NB4 (cell line): ENCODE measurements at regions not wholly inside any gene's neighbourhood (a gene's known extent, or its start where the extent isn't known, plus 50 kb on each side); places are given as distances from the start of the nearest gene placed in this dataset.
"Not testable (repeated sequence)": the region's sequence is repeated elsewhere in the genome, so short reads cannot be mapped to it uniquely, and the experiment has no call there.

Experiments used
- MYC ChIP-seq: IDR thresholded peaks from 2 replicates; pipeline ENCODE4 v1.6.1; 2011; ENCODE audit warnings: low read depth, low read length
- POLR2A ChIP-seq: IDR thresholded peaks from 2 replicates; pipeline ENCODE4 v1.6.1; 2011; ENCODE audit warnings: mild to moderate bottlenecking; ENCODE audit not compliant: insufficient read length; ENCODE audit errors: extremely low read depth
- TF ChIP-seq, protein P1 (sequence below): IDR thresholded peaks from one replicate; pipeline ENCODE4 v1.5.1; 2012; ENCODE audit warnings: low read depth, low read length
- TF ChIP-seq, protein P2 (sequence below): IDR thresholded peaks from 2 replicates; pipeline ENCODE4 v1.6.1; 2011; ENCODE audit warnings: low read depth, low read length

DNA sequence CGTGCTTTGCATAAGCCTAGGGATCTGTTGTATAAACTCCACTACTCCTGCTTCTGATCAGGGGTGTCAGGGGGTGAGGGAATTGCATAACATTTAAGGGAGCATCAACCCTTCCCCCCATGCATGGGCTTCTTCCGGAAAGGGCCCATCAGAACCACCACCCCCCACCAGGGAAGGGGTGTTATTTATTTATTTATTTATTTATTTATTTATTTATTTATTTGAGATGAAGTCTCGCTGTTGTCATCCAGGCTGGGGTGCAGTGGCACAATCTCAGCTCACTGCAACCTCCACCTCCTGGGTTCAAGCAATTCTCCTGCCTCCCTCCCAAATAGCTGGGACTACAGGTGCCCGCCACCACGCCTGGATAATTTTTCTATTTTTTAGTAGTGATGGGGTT is 355.2 kb downstream of the ANKRD30A start:
- TF ChIP-seq POLR2A, MYC: not testable (repeated sequence)
- TF ChIP-seq, protein P1, sequence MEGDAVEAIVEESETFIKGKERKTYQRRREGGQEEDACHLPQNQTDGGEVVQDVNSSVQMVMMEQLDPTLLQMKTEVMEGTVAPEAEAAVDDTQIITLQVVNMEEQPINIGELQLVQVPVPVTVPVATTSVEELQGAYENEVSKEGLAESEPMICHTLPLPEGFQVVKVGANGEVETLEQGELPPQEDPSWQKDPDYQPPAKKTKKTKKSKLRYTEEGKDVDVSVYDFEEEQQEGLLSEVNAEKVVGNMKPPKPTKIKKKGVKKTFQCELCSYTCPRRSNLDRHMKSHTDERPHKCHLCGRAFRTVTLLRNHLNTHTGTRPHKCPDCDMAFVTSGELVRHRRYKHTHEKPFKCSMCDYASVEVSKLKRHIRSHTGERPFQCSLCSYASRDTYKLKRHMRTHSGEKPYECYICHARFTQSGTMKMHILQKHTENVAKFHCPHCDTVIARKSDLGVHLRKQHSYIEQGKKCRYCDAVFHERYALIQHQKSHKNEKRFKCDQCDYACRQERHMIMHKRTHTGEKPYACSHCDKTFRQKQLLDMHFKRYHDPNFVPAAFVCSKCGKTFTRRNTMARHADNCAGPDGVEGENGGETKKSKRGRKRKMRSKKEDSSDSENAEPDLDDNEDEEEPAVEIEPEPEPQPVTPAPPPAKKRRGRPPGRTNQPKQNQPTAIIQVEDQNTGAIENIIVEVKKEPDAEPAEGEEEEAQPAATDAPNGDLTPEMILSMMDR = not testable (repeated sequence)
- TF ChIP-seq, protein P2, sequence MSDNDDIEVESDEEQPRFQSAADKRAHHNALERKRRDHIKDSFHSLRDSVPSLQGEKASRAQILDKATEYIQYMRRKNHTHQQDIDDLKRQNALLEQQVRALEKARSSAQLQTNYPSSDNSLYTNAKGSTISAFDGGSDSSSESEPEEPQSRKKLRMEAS = not testable (repeated sequence)
